HG02884 (cell line): ENCODE measurements at regions not wholly inside any gene's neighbourhood (a gene's known extent, or its start where the extent isn't known, plus 50 kb on each side); places are given as distances from the start of the nearest gene placed in this dataset.
A peak's percentile ranks its signal among the peaks of the same experiment; 100 is the strongest.
"Not testable (repeated sequence)": the region's sequence is repeated elsewhere in the genome, so short reads cannot be mapped to it uniquely, and the experiment has no call there.

ENCODE experiments used
- ATAC-seq: cut with Tn5 transposase; IDR thresholded peaks from one replicate; pipeline ENCODE4 v1.9.1; 2021; ENCODE audit warnings: mild to moderate bottlenecking, moderate library complexity; ENCODE audit not compliant: unreplicated experiment

DNA sequence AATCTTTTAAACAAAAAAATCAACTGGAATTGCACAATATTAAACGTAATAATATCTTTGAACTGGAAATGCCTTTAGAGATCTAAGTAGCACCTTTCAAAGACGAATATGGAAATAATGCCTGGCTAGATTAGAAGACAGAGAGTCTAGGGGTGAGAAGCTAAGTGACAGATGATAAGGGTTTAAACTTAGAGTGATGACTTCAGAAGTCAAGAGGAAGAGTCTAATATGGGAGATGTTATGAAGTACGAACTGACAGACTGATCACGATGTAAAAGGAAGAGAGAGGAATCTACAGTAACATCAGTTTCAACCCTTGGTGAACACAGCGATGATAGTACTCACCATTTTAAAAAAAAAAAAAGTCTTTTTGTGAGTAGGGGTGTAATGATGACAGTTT, 57.9 kb downstream of the HINT1 start:
- ATAC-seq, result no peak

DNA sequence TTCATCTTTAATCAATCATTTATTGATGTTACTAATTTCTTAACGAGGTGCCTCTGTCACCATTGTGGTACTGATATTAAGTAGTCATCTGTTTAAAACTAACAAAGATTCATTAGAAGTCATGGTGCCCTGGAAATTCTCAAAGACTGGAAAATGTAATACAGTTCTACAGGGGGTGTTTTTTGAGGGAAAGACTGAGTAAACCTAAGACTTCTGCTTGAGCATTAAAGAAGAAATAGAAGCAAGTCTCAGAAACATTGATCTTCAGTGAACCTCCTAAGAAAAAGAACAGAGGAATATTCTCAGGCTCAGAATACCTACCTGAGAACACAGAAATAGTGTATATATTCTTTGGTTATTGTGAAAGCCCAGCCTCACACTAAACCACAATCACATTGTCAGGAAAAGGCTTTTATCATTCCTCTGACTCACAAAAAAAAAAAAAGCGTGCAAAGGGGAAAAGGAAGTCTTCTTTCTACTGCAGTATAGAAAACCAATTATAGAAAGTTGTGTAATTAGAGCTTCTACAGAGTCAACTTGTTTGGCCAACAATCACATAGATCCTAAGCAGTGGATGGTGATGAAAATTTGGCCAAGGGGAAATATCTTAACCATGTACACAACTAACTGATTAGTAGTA, 60.8 kb downstream of the HINT1 start:
- no peak for ATAC-seq

DNA sequence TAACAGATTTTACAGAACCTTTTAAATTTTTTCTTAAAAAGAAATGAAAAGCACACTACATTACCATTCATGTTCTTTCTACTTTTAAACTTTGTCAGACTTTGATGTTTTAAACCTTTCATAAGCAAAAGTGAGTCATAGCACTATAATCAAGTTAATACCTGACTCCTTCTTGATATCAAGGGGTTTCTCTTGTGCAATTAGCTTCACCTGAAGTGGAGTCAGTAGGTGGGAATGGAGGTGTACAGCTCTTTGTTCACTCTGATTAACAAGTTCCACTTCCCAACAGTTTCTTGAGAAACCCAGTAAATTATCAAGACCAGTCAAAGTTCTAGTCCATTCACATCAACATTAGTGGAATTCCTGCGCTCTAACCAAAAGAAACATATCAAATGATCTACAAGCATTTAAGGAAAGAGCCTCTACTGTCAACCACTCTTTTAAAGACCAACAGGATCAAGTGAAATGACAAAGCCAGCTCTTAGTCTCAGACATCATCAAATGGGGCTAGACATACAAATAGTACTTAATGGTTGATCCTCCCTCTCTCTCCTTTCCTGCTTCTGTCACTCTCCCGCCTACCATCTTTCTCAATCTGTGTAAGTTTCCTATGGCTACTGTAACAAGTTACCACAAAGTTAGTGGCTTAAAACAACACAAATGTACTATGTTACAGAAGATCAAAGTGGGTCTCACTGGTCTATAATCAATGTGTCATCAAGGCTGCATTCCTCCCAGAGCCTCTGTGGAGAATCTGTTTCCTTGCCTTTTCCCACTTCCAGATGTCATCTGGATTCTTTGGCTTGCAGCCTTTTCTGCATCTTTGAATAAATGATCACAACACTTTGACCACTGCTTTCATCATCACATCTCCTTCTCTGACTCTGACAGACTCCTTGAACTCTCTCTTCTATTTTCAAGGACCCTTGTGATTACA, 68.0 kb downstream of the HINT1 start:
- ATAC-seq, result peak; percentile 79

DNA sequence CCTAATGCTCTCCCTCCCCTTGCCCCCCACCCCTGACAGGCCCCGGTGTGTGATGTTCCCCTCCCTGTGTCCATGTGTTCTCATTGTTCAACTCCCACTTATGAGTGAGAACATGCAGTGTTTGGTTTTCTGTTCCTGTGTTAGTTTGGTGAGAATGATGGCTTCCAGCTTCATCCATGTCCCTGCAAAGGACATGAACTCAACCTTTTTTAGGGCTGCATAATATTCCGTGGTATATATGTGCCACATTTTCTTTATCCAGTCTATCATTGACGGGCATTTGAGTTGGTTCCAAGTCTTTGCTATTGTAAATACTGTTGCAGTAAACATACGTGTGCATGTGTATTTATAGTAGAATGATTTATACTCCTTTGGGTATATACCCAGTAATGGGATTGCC, 69.5 kb downstream of the HINT1 start:
- not testable (repeated sequence) for ATAC-seq

DNA sequence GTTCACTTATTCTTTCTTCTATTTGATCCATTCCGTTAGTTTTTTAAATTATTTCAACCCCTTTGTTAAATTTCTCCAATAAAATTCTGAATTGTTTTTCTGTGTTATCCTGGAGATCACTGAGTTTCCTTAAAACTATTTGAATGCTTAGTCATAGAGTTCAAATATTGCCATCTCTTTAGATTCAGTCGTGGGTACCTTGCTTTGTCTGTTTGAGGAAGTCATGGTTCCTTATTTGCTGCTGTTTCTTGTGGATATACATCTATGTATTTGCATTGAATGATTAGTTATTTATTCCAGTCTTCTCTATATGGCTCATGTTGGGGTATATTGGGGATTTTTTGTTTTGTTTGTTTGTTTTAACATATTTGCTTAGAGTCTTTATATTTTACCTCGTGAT, 80.6 kb downstream of the HINT1 start:
- ATAC-seq, result no peak

DNA sequence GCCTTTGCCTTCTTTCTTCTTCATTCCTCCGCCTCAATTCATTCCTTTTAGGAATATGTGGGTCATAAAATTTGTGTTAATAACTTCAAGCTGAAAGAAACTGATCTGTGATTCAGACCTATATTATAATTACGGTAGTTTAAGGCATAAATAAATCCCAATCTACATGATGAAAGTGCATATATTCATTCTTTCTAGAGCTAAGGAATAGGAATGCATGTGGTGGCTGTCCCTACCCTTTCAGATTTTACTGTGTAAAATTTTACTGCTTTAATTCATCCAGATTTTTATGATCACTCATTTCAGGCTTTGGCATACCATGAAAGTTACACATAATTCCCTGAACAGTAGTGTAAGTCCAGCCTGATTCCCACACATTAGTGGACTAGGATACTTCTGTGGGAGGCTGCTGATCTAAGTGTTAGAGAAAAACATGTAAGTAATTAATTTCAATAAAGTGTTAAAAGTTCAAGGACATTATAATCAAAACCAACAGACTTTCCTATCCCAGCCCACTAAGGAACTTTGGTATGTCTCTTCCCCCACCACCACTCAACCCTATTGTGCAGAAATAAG, 83.1 kb downstream of the HINT1 start:
- no peak for ATAC-seq

DNA sequence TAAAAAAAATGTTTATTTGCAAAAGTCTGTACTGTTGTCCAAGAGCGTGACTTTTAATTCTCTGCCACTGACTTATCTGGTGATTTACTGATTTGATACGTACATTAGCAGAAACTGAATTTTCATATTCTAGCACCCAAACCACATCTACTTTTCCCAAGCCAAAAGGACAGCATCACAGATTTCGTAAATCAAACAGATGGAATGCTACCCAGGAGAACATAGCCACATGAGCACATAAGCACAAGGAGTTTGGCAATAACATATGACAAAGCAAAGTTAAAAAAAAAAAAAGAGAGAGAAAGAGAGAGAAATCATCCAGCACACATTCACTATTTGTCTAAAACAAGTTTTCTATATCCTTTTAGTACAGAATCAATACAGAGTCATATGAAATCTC, 83.7 kb downstream of the HINT1 start:
- ATAC-seq, result no peak

DNA sequence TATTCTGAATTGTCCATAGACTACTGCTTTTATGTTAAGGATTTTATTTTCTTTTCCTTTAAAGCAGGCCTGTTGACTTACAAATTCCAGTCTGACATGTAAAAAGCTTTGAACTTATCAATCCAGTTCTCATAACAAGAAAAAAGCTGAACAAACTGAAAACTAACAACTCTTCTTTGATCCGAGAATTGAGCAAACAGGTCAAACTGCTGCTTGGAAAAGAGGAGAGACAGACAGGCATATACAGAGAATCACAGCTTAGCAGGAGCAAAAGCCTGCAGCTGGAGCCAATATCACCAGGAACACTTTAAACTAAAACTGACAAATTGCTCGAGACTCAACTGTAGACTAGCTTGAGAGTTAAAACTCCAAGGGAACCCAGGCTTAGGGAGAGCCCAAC, 85.8 kb downstream of the HINT1 start:
- no peak for ATAC-seq

DNA sequence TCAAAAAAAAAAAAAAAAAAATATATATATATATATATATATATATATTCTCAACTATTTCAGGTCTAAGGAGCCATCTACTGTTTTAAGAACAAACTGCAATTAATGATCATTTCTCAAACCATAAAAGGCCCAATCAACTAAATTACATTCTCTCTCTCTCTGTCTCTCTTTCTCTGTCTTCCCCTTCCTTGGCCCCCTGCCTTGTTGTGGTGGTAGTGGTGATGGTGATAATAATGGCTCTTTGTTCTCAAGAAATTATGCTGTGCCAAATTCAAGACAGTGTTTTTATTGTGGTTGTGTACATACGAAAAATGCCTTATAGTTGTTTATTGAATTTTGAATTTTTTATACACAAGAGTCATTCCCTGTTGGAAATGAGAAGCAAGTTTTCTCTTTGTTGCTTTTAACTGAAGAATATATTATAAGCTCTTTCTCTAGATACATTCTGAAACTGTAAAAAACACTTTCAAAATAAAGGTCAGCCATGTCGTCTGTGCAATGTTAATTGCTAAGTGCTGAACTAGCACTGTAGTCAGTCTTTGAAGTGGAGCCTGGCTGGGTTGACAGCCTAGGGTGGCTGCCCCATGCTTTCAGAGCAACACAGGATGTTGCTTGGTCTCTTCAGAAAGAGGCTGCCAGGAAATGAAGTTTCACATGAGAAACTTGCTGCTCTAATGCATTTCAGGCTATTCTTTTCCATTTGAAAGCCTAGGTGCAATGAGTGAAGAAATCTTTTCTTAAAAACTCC, 96.0 kb downstream of the HINT1 start:
- ATAC-seq, result peak; percentile 93

DNA sequence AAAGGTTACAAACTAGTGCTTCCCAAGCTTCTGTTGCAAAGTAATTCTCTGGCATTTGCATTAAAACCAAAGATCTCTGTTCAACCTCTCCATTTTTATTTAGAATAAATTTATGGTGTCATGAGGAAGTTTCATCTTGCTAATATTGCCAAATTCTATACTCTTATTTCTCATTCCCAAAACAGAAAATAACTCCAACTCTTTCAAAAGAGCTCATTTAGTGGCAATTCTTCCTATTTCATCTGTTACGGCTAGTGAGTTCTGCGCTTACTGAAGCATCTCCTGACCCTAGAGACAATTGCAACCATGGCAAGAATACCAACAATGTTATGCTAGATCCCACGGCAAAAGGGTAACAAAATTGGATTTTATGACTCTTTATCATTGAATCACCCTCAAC, 97.0 kb downstream of the HINT1 start:
- ATAC-seq, result no peak

DNA sequence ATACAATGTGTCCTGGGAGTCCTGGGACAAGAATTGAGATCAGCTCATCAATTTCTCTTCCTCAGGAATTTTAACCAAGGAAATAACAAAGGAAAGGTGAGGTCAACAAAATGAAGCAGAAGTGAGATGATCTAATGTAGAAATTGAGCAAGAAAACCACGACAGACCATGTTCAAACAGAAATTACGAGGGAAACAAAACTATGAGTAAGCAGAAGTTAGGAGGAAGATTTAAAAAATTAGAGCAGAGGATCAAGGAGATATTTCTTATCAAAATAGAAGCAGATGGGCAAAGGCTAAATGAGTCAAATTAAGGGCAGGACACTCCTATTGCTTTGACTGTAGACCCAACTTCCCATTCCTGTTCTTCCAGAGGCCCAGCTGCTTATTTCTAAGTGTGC, 97.4 kb downstream of the HINT1 start:
- ATAC-seq, result no peak

DNA sequence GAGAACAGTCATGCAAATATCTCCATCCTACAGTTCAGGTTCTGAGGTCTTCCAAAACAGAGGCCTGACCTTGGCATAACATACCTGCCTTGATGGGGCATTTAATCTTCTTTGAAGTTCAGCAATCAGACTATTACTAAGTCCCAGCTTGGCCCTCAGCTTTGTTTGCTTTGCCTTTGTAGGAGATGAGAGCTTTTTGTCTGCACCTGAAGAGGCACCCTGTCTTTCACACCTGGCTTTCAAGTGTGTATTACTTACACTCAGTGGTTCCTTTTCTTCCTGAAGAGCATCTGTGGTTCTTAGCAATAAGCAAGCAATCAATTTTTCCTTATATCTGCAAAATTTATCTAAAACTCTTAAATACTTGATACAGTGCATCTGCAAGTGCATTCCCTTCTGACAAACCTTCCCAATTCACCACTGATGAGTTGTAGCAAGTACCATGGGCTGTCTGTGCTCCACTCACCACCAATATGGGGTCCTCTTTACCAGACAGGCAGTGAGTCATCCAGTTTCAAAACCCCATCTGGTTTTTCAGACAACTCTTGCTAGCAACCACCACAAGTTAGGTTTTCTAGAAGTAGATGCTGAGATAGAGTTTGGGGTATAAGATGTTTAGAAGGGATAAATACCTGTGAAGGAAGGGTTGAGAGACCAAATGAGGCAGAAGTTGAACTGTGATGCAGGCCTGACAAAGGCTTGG, 100.2 kb downstream of the HINT1 start:
- ATAC-seq, result no peak

DNA sequence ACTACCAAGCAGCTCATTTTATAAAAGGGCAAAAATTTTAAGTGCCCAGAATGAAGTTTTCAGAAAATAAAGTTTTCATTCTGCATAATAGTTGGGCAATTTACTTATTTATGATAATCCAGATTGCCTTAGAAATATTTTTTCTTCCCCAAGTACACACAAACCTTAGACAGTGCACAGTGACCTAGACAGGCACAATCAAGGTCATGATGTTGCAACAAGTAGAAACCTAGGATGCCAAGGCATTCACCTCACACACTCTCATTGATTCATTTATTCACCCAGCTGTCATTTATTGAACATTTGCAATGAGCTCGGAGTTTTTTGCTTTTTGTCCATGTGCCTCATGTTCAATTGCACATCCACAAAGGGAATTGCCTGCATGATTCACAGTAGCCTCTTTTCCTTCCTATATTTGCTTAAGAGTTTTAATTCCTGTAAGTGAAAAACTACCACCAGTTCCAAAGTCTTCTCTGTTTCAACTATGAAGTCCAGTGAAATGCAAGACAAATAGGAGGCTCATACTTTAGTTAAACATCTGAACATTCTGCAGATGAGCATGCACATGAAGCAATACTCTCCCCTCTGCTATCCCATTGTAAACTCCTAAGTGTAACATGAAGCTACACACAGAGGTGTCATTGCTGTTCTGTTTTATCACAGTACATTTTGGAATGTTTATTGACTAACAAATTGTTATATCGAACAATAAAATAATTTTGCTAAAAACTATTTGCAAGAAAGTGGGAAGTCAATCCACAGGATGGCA, 122.9 kb downstream of the HINT1 start:
- ATAC-seq, result no peak

DNA sequence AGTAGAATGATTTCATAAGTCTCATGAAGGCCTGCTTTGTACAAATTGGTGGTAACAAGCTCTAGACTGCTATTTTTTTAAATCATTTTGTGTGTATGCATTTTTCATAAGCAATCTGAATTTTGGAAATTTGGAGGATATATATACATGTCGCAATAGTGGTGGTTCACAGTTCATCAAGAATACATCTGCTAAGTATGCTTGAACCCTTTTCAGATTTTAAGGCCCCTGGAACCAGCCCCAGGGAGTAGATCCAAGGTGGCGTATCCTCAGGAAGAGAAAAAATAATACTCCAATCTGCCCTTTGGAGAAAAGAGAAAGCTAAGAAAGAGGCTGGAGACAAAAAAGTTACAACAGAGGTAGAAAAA, 141.6 kb downstream of the HINT1 start:
- no peak for ATAC-seq

DNA sequence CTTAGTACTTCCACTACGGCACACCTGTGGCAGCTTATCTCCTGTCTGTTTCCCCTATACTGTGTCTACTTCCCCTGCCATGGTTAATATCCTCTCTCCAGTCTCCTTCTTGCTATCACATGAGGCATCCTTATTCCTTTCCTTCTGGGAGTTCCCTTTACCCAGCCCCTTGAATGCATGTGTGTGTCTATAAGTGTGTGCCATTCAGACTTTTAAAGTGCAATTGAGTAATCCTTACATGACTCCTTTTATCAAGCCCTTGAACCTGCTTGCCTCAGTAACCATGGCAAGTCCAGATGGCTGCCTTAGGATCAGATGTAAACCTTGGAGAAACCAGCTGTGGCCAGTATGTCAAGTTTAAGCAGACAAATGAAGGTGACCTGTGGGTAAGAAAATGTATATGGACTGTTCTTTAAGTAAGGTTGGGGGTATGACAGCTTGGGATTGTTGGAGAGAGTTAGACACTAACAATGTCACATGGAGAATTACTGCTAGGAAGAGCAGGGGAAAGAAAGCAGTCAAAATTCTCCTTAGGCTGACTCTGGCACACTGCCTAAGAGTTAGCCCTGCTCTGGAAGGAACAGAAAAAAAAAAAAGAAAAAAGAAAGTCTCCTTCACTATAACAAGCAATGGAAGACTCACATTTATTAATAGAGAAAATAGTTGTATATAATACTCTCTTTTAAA, 142.1 kb downstream of the HINT1 start:
- ATAC-seq, result no peak

DNA sequence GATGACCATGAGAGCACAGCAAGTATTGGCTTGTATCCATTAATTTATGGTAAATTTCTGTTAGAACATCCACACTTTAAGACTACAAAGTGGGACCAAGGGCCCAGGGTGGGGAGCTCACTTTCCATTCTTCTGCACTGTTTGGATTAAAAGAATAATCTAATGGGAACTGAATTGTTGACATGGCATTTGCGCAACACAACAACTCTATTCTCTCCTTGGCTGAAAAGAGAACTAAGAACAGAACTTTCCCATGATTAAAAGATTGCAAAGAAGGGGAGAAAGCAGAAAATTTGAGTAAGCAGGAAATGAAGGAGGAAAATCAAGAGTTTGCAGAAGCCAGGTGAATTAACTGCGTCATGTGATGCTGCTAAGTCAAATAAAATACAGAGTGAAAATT, 143.4 kb downstream of the HINT1 start:
- no peak for ATAC-seq

DNA sequence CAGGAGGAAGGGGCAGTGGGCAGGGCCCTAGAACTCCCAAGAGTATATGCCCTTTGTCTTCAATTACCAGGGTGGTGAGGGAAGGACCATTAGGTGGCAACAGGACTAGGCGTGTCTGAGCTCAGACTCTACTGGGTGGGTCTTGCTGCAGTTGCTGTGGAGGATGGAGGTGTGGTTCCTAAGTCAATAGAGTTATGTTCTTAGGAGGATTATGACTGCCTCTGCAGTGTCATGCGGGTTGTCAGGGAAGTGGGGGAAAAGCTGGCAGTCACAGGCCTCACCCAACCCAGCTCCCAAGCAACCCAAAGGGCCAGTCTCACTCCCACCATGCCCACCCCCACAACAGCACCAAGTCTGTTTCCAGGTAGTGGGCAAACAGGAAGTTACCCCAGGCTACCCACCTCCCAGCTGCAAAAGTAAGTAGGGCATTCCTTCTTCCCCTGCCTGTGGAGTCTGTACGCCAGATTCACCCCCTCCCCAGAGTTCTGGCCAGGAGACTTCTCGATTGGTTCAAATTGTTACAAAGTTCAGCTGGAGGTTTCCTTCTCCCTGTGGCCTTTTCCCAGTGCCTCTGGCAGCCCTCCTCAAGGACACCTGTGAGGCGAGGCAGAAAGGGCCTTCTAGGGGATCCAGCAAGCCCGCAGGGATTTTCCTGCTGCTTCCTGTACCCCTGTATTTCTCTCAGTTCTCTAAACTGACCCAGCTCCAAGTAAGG, 145.3 kb downstream of the HINT1 start:
- ATAC-seq, result no peak

DNA sequence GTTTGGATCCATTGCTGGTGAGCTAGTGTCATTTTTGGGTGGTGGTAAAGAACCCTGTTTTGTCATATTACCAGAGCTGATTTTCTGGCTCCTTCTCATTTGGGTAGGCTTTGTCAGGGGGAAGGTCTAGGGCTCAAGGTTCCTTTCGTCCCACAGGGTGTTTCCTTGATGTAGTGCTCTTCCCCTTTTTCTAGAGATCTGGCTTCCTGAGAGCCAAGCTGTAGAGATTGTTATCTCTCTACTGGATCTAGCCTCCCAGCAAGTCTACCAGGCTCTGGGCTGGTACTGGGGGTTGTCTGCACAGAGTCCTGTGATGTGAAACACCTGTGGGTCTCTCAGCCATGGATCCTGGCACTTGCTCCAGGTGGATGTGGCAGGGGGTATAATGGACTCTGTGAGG, 145.9 kb downstream of the HINT1 start:
- ATAC-seq, result no peak

DNA sequence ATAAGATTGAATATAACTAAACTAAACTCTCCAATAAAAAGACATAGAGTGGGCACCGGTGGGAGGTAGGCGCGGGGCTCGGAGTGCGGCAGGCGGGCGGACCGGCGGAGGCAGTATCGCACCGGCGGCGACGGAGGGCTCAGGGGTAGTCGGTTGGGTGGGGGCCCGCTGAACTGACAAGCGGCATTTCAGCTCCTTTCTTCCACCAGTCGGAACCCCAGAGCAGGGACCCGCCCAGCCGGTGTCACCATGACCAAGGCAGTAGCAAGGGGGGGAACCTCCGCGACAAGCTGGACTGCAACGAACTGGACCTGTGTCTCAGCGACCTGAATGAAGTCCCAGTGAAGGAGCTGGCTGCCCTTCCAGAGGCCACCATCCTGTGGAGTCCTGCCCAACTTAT, 156.7 kb downstream of the HINT1 start:
- no peak for ATAC-seq
